NOMO-1 (cell line): ENCODE measurements at regions not wholly inside any gene's neighbourhood (a gene's known extent, or its start where the extent isn't known, plus 50 kb on each side); places are given as distances from the start of the nearest gene placed in this dataset.
"Not testable (repeated sequence)": the region's sequence is repeated elsewhere in the genome, so short reads cannot be mapped to it uniquely, and the experiment has no call there.

Experiments used
- DNase-seq, 2 experiments: peaks; one replicate each; lab custom pipeline; 2025; ENCODE audit not compliant: unreplicated experiment in 2 of 2; lab: John Stamatoyannopoulos, UW

GRCh38 chr10:106106114-106106513 lies 1058.4 kb downstream of the SORCS1 start:
- DNase-seq: no peak

- no peak for DNase-seq
Measured at GRCh38 chr10:106089855-106090254, 1074.7 kb downstream of the SORCS1 start.

GRCh38 chr10:106086391-106086790 lies 1078.1 kb downstream of the SORCS1 start:
- DNase-seq: no peak

- DNase-seq: no peak
Measured at GRCh38 chr10:106083572-106083971, 1080.9 kb downstream of the SORCS1 start.

GRCh38 chr10:106082865-106083264 lies 1081.6 kb downstream of the SORCS1 start:
- no peak for DNase-seq

GRCh38 chr10:106078895-106079576 lies 1085.5 kb downstream of the SORCS1 start:
- no peak for DNase-seq

- DNase-seq: no peak
Measured at GRCh38 chr10:106076496-106076895, 1088.0 kb downstream of the SORCS1 start.

GRCh38 chr10:106053061-106053460 lies 1111.4 kb downstream of the SORCS1 start:
- no peak for DNase-seq

GRCh38 chr10:106044503-106044902 lies 1120.0 kb downstream of the SORCS1 start:
- DNase-seq: no peak

GRCh38 chr10:106043863-106044262 lies 1120.6 kb downstream of the SORCS1 start:
- DNase-seq: no peak

GRCh38 chr10:106038246-106038645 lies 1126.3 kb downstream of the SORCS1 start:
- no peak for DNase-seq

GRCh38 chr10:106033065-106033464 lies 1131.4 kb downstream of the SORCS1 start:
- no peak for DNase-seq

GRCh38 chr10:106032450-106033002 lies 1132.0 kb downstream of the SORCS1 start:
- no peak for DNase-seq

- DNase-seq: no peak
Measured at GRCh38 chr10:106027240-106027639, 1137.3 kb downstream of the SORCS1 start.

GRCh38 chr10:106025208-106025811 lies 1139.2 kb downstream of the SORCS1 start:
- no peak for DNase-seq

- peak; percentile 72 to 87 for DNase-seq
Measured at GRCh38 chr10:106023329-106023728, 1141.2 kb downstream of the SORCS1 start.

GRCh38 chr10:106019559-106019958 lies 1144.9 kb downstream of the SORCS1 start:
- DNase-seq: not testable (repeated sequence)

GRCh38 chr10:106015369-106016199 lies 1148.9 kb downstream of the SORCS1 start:
- not testable (repeated sequence) for DNase-seq

GRCh38 chr10:106011250-106011649 lies 1153.3 kb downstream of the SORCS1 start:
- no peak for DNase-seq

- DNase-seq: no peak
Measured at GRCh38 chr10:106000721-106001120, 1163.8 kb downstream of the SORCS1 start.

- no peak for DNase-seq
Measured at GRCh38 chr10:105993609-105994008, 1170.9 kb downstream of the SORCS1 start.
